ENCODE measurements at regions not wholly inside any gene's neighbourhood (a gene's known extent, or its start where the extent isn't known, plus 50 kb on each side); places are given as distances from the start of the nearest gene placed in this dataset.

DNA sequence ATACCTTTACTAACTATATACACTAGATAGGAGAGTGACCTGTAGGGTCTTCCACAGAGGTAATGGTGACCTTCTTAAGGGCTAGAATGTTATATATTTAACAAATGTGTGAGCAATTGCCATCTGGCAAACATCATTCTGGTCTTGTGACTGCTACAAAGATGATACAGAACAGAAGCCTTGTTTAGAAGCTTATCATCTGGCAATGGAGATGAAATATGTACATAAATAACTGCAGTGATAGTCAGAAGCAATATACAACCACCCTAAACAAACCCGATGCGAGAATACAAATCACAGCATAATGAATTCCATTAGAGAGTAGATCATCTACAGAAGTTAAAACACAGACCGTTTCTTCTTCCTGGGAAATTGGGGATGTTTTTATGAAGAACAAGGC, 952.7 kb upstream of the SLIT2 start:
- TF ChIP-seq, protein P1, sequence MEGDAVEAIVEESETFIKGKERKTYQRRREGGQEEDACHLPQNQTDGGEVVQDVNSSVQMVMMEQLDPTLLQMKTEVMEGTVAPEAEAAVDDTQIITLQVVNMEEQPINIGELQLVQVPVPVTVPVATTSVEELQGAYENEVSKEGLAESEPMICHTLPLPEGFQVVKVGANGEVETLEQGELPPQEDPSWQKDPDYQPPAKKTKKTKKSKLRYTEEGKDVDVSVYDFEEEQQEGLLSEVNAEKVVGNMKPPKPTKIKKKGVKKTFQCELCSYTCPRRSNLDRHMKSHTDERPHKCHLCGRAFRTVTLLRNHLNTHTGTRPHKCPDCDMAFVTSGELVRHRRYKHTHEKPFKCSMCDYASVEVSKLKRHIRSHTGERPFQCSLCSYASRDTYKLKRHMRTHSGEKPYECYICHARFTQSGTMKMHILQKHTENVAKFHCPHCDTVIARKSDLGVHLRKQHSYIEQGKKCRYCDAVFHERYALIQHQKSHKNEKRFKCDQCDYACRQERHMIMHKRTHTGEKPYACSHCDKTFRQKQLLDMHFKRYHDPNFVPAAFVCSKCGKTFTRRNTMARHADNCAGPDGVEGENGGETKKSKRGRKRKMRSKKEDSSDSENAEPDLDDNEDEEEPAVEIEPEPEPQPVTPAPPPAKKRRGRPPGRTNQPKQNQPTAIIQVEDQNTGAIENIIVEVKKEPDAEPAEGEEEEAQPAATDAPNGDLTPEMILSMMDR (IDR thresholded peaks at IDR 0.05) = no peak
- no peak for TF ChIP-seq POLR2A (IDR thresholded peaks at IDR 0.05)
